NCI-H69 (cell line): ENCODE measurements at regions not wholly inside any gene's neighbourhood (a gene's known extent, or its start where the extent isn't known, plus 50 kb on each side); places are given as distances from the start of the nearest gene placed in this dataset.
A peak's percentile ranks its signal among the peaks of the same experiment; 100 is the strongest.
"Not testable (repeated sequence)": the region's sequence is repeated elsewhere in the genome, so short reads cannot be mapped to it uniquely, and the experiment has no call there.

Experiments
- DNase-seq: peaks from one replicate; lab custom pipeline; 2025; lab: John Stamatoyannopoulos, UW

DNA sequence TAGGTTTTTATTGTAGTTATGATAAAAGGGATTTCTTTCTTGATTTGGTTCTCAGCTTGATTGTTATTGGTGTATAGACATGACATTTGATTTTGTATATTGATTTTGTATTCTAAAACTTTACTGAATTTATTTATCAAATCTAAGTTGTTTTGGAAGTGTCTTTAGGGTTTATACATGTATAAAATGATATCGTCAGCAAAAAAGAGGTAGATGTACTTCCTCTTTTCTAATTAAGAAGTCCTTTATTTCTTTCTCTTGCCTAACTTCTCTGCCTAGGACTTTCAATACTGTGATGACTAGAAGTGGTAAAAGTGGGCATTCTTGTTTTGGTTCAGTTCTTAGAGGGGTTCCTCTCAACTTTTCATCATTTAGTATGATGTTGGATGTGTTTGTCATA lies 487.3 kb upstream of the KIF2B start:
- DNase-seq: no peak

GRCh38 chr17:53330756-53331155 lies 492.0 kb upstream of the KIF2B start:
- no peak for DNase-seq

GRCh38 chr17:53321651-53322050 lies 501.1 kb upstream of the KIF2B start:
- no peak for DNase-seq

- DNase-seq: no peak
Observed at GRCh38 chr17:53319947-53320346, 502.8 kb upstream of the KIF2B start.

- no peak for DNase-seq
Observed at GRCh38 chr17:53316988-53317387, 505.7 kb upstream of the KIF2B start.

- no peak for DNase-seq
Observed at GRCh38 chr17:53316073-53316472, 506.7 kb upstream of the KIF2B start.

DNA sequence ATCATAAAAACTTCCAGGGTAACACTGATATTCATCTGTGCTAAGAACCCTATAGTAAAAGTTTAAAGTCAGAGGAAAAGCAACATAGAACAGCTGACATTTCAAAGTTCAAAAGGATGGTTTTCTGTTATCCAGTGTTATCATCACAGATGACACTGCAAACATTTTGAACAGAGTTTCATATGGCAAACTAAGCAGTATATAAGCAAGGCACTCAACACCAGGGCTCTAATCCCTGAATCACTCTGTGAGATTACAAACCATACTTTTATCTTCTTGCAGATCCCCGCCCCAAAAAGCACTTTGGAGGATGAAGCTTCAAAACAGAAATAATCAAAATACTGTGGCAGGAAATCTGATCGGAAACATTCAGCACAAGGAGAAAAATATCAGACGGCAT lies 508.2 kb upstream of the KIF2B start:
- no peak for DNase-seq

DNA sequence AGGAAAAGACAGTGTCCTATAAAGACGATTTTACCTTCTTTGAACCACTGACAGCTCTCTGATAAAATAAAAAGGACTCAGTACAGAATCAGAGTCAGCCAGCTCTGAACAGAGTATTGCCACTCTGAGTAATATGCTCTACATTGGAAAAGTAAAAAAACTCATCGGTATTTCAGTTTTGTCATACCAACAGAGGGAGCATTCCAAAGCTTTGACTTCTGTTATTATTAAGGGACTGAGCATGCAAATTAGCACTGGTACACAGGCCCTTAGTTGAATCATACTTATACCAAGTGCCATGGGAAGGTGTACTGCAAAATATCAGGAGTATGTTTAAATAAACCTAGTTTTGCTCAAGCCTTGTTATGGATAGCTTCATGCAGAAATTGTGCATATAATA lies 509.0 kb upstream of the KIF2B start:
- DNase-seq: no peak

DNA sequence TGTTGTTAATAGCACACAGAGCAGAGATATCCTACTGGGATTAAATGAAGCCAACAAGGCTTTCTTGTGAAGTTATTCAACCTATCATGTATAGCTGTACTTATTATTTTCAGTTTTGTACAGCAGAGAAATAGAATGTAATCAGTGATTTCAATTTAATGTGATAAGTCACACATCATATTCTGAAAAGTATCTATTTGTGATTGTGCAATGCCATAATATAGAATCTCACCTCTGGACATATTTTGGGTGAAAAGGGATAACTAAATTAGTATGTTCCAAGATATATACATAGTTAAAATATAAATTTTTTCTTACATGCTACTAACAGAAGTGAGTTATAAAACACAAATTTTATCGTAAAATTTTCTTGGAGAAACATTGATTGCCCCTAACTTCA lies 544.3 kb upstream of the KIF2B start:
- no peak for DNase-seq

DNA sequence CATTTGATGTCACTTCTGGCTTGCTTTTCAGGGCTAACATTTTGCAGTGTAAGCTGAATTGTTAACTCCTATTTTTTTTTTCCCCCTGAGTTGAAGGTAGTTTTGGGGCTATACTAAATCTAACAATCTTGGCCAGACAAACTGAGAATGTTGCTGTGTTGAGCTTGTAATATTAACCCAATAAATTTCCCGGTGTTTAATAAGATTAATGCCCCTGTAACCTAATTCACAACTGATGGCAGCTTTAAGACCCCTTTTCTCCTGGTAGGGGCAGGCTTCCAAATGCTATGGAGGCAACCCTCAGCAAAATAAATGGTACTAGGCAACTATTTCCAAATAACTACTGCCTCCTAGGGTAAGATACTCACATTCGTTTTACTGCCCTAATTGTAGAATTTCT lies 549.6 kb upstream of the KIF2B start:
- no peak for DNase-seq

DNA sequence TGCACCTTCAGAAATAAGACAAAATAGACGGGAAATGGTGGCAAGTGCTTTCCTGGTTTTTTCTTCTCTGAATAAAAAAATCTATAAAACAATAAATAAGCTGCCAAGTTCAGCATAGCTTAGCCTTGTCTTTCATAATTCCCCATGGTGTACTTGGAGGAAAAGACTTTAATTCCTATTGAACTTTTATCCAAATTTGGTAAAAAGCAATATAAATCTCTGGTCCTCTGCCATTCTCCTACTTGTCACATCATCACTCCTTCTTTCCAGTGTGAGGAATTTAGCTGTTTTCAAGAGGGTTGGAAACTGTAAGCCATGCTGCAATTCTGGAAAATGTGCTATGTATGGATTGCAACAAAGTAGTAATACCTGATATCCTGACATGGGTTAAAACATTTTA lies 551.8 kb upstream of the KIF2B start:
- no peak for DNase-seq

- DNase-seq: no peak
Observed at GRCh38 chr17:53264730-53265129, 558.0 kb upstream of the KIF2B start.

DNA sequence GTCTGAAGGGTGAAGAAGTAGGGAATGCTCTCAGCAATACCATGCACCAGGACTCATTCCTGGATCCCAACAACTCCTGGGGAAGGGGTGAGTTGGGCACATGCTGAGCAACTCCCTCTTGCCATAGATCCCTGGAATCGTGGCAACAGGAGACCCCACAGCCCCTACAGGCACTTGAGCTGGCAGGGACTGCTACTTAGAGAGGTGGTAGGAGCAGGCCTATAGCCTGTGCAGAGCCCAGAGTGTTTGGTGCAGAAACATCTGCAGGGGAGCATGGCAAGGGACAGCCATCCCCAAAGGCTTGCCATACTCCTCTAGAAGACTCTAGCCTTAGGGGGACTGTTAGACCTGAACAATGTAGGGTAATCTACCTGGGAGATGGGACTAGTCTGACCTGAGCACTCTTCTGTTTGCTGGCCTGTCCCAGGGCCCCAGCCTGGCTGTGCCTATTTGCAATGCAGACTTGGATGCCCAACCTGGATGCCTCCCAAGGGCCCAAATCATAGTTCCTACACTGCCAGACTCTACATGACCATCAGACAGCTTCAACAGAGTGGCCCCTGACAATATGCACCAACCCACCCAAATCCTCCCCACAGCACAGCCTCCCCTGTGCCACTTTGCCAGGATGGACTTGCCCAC lies 568.6 kb upstream of the KIF2B start:
- no peak for DNase-seq

- DNase-seq: no peak
Observed at GRCh38 chr17:53249036-53249435, 573.7 kb upstream of the KIF2B start.

- DNase-seq: no peak
Observed at GRCh38 chr17:53234138-53234537, 588.6 kb upstream of the KIF2B start.

DNA sequence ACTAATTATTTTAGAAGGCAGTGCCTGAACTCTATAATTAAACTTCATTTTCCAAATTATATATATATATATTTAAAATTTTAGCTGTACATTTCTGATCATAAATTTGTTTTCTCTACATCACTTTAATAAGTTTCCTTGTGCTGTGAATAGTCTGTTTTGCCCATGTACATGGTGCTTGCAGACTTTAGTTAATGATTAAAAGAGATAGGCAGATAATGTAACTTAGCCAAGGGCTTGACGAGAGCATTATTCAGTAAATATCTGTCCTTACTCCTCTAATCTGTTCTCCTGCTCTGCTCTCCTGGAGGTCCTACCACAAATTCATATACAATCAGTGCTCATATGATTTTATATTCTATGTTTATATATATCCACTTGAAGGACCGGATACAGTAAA lies 595.2 kb upstream of the KIF2B start:
- no peak for DNase-seq

GRCh38 chr17:53227111-53227510 lies 595.6 kb upstream of the KIF2B start:
- no peak for DNase-seq

DNA sequence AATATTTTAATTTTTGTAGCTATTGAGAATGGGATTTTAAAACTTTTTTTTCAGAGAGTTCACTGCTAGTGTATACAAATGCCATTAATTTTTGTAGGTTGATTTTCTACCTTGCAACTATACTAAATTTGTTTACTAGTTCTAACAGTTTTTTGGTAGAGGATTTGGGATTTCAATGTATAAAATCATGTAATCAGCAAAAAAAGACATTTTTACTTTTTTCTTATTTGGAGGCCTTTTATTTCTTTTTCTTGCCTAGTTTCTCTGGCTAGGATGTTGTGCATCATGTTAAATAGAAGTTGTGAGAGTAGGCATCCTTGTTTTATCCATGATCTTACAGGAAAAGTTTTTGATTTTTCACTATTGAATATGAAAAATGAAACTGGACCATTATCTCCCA lies 602.9 kb upstream of the KIF2B start:
- no peak for DNase-seq

GRCh38 chr17:53218723-53219122 lies 604.0 kb upstream of the KIF2B start:
- no peak for DNase-seq

DNA sequence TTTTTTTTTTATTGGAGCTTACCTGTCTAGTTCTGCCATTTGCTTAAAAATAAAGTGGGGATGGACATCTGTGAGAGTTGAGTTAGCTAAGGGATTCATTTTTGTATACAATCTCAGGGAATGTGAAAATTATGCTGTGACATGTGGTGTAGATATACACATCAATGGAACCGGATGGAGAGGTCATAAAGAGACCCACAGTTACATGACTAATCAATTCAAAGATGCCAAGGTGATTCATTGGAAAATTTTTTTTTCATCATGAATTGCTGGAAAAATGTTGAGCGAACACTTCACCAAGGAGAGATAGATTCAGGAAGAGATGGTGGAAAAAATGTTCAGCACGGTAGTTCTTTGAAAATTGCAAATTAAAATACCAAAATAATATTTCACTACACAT lies 605.4 kb upstream of the KIF2B start:
- DNase-seq: no peak

DNA sequence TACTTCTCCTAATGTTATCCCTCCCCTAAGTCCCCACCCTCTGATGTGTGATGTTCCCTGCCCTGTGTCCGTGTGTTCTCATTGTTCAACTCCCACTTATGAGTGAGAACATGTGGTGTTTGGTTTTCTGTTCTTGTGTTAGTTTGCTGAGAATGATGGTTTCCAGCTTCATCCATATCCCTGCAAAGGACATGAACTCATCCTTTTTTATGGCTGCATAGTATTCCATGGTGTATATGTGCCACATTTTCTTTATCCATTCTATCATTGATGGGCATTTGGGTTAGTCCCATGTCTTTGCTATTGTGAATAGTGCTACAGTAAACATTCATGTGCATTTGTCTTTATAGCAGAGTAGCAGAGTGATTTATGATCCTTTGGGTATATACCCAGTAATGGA lies 613.8 kb upstream of the KIF2B start:
- not testable (repeated sequence) for DNase-seq

DNA sequence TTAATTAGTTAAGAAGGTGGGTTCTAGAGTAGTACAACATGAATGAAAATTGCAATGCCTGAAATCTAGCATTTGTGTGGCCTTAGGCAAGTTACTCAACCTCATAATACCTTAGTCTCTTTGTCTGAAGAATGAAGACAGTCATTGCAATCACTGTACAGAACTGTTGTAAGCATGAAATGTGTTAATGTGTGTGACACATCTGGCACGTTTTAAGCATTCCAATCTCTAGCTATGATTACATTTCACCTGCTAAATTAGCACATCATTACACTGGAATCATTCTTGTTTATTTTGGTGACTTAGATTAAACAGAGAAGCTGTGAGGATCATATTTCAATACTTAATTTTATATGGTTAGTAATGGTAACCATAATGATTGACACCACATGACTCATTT lies 629.7 kb upstream of the KIF2B start:
- DNase-seq: peak; percentile 46

DNA sequence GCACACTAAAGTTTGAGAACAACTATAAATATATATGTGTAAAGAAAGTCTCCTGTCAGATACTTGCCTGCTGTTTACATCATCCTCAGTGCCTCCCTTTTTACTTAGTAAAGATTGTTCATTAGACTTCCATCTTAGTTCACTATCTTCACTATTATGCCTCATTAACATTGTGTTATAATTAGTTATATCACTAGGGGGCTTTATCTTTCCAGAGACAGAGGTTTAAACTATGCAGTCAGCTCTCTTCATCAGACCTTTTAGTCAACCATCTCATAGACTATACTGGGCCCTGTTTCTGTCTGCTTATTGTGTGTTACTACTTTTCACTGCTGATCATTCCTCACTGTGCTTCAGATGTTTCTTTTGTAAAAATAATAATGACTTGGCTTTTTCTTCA lies 630.8 kb upstream of the KIF2B start:
- DNase-seq: peak; percentile 10

DNA sequence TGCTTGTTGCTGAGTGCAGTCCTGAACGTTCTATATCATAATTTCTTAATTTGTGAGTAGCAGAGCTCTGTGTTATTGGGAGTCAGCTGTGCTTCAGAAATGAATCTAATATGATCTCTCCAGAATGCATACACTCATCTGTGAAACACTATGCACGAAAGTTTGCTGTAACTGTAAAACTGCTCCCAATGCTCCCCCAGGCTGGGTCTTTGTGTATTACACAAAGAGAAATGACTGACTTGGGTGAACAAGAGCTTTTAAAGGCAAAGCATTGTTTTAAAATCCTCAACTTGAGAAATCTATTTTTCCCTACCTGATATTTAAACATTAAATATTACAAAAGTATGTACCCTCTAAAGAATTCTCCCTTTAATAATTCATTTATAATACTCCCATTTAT lies 636.7 kb upstream of the KIF2B start:
- DNase-seq: no peak

DNA sequence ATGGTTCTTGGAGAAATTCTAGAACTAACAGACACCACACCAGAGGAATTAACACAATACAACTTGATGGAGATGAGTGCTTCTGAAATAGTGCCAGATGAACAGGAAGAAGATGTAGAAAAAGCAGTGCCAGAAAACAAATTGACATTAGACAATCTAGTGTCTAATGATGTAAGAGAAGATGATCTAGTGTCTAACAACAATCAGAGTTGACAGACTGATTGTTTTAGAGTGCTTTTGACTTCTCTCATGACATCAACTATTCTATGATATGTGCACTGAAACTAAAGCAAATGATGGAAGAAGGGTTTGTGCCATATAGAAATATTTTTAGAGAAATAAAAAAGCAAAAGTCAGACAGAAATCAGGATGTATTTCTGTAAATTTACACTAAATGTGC lies 646.1 kb upstream of the KIF2B start:
- no peak for DNase-seq
